ENCODE measurements at regions not wholly inside any gene's neighbourhood (a gene's known extent, or its start where the extent isn't known, plus 50 kb on each side); places are given as distances from the start of the nearest gene placed in this dataset.

DNA sequence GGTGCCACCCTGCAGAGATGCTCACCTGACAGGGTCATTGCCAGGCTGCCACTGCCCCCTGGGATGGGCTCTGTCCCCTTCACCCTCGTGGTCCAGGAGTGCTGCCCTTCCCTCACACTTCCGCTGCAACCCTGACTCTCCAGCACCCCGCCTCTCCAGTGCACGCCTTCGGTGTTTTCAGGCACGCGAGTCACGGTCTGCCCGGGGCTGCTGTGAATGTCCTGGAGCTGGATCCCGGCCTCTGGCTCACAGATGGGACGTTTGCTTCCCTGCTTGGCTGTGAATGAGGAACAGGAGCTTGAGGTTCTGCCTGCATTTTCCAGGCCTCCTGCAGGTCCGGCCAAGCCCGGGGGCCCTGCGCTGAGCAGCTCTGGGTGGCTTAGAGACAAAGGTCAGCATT is 343.4 kb downstream of the SMOC2 start:
- no peaks in the 10 kb centered on the region for H3K4me1 ChIP-seq (ENCODE audit: control insufficient read depth in 1 of 2, insufficient read depth in 1 of 2, low read depth in 1 of 2, low read length in 1 of 2)
- H3K27ac ChIP-seq: no peak overlapping the region
- TF ChIP-seq, protein P1, sequence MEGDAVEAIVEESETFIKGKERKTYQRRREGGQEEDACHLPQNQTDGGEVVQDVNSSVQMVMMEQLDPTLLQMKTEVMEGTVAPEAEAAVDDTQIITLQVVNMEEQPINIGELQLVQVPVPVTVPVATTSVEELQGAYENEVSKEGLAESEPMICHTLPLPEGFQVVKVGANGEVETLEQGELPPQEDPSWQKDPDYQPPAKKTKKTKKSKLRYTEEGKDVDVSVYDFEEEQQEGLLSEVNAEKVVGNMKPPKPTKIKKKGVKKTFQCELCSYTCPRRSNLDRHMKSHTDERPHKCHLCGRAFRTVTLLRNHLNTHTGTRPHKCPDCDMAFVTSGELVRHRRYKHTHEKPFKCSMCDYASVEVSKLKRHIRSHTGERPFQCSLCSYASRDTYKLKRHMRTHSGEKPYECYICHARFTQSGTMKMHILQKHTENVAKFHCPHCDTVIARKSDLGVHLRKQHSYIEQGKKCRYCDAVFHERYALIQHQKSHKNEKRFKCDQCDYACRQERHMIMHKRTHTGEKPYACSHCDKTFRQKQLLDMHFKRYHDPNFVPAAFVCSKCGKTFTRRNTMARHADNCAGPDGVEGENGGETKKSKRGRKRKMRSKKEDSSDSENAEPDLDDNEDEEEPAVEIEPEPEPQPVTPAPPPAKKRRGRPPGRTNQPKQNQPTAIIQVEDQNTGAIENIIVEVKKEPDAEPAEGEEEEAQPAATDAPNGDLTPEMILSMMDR (IDR thresholded peaks at IDR 0.05): no peak
- no peaks in the 10 kb centered on the region for H3K9me3 ChIP-seq
- no peaks in the 10 kb centered on the region for H3K36me3 ChIP-seq
- H3K4me3 ChIP-seq (ENCODE audit: low read depth in 1 of 2, low read length in 1 of 2): no peak overlapping the region
- no peaks in the 10 kb centered on the region for H3K27me3 ChIP-seq

DNA sequence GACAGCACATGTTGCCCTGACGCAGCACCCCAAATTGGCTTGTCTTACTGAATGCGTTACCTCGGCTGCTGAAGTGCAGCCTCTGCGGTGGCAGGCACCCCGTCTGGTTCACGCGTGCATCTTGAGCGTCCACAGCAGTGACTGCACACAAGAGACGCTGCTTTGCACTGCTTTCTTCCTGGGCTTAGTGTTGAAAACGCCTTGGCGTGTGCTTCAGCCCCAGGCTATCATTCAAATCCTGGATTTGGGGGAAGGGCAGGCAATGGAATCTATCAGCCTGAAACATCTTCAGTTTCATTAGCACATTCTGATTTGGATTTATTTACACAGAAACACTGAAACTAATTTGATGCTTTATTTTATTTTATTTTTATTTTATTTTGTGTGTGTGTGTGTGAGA is 342.7 kb downstream of the SMOC2 start:
- no peak overlapping the region for H3K27ac ChIP-seq
- H3K4me3 ChIP-seq (ENCODE audit: low read depth in 1 of 2, low read length in 1 of 2): no peak overlapping the region
- H3K36me3 ChIP-seq: no peaks in the 10 kb centered on the region
- no peaks in the 10 kb centered on the region for H3K9me3 ChIP-seq
- H3K4me1 ChIP-seq (ENCODE audit: control insufficient read depth in 1 of 2, insufficient read depth in 1 of 2, low read depth in 1 of 2, low read length in 1 of 2): no peaks in the 10 kb centered on the region
- H3K27me3 ChIP-seq: no peaks in the 10 kb centered on the region
- TF ChIP-seq, protein P1 (IDR thresholded peaks at IDR 0.05): no peak

DNA sequence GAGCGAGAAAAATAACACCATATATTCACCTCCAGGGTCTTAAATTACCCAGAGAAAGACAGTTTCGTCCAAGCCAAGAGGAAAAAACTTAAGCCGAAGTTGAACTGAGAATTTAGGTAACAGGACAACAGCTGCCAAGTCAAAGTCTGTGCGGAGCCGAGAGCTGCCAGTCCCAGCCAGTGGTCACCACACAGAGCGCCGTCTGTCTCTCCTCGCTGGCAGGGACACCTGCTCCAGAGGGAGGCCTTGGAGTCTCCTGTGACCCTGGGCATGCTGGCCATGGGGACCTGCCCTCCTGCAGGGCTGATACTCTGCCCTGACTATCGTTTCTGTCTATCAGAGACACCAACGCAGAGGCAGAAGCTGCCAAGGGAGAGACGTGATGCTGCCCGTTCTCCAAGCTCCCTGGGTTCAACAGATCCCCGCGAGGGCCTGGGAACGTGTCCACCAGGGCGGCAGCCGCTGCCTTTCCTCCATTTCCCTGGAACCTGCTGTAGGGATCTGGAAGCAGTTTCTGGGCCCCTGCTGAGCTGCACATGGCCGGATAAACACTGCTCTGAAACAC is 341.3 kb downstream of the SMOC2 start:
- H3K4me1 ChIP-seq (ENCODE audit: control insufficient read depth in 1 of 2, insufficient read depth in 1 of 2, low read depth in 1 of 2, low read length in 1 of 2): no peaks in the 10 kb centered on the region
- no peaks in the 10 kb centered on the region for H3K36me3 ChIP-seq
- no peak overlapping the region for H3K4me3 ChIP-seq (ENCODE audit: low read depth in 1 of 2, low read length in 1 of 2)
- H3K9me3 ChIP-seq: no peaks in the 10 kb centered on the region
- TF ChIP-seq, protein P1 (IDR thresholded peaks at IDR 0.05): no peak
- H3K27me3 ChIP-seq: no peaks in the 10 kb centered on the region
- H3K27ac ChIP-seq: no peak overlapping the region

DNA sequence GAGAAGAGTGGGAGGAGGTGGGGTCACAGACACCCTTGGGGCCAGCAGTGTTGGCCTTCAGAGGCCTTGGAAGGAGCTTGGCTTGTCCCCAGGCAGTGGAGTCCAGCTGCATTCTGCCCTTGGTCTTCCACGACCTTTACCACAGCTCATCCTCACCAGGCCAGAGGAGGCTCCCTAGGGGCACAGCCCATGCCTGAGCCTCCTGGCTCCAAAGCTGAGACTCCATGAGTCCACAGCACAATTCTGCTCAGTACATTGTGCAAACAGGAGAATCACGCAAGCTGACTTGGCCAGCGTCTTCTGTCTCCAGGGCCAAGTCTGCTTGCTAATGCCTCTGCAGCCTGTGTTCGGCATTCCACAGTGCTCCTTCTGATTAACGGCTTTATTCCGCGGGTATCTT is 337.2 kb downstream of the SMOC2 start:
- Histone ChIP-seq H3K4me1 (ENCODE audit: control insufficient read depth in 1 of 2, insufficient read depth in 1 of 2, low read depth in 1 of 2, low read length in 1 of 2) (no peaks in the 10 kb centered on the region), H3K27ac (no peak overlapping the region), H3K4me3 (ENCODE audit: low read depth in 1 of 2, low read length in 1 of 2) (no peak overlapping the region), H3K36me3 (no peaks in the 10 kb centered on the region), H3K9me3 (no peaks in the 10 kb centered on the region), H3K27me3 (no peaks in the 10 kb centered on the region)
- TF ChIP-seq, protein P1 (IDR thresholded peaks at IDR 0.05): no peak

DNA sequence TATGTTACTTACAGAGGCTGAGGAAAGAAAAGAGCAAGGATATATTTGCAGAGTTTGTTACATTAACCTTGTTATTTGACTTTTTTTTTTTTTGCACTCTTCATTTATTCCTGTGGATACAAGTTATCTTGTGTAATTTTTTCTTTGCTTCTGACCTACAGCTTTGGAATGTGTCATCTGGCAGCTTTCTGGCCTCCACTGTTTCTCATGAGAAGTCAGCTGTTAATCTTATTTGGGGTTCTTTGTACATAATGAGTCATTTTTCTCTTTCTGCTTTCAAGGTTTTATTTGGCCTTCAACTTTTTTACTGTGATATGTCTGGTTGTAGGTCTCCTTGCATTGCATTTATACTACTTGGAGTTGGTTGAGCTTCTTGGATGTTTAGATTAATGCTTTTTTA is 333.4 kb downstream of the SMOC2 start:
- H3K4me1 ChIP-seq (ENCODE audit: control insufficient read depth in 1 of 2, insufficient read depth in 1 of 2, low read depth in 1 of 2, low read length in 1 of 2): no peaks in the 10 kb centered on the region
- H3K9me3 ChIP-seq: no peaks in the 10 kb centered on the region
- no peak overlapping the region for H3K4me3 ChIP-seq (ENCODE audit: low read depth in 1 of 2, low read length in 1 of 2)
- H3K36me3 ChIP-seq: no peaks in the 10 kb centered on the region
- TF ChIP-seq, protein P1 (IDR thresholded peaks at IDR 0.05): no peak
- no peaks in the 10 kb centered on the region for H3K27me3 ChIP-seq
- no peak overlapping the region for H3K27ac ChIP-seq

DNA sequence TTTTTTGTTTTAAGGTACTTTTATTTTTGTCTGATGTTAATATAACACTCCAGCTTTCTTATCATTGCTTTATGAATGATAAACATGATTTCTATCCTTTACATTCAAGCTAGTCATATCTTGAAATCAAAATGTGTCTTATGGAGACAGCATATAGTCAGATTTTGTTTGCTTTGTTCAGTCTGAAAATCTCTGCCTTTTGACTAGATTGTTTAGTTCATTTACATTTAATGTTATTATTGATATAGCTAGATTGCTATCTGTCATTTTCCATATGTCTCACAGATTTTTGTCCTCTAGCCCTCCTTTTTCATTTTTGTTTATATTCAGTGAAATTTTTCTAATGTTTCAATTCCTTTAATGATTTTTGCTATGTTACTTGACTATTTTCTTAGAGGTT is 332.8 kb downstream of the SMOC2 start:
- H3K4me3 ChIP-seq (ENCODE audit: low read depth in 1 of 2, low read length in 1 of 2): no peak overlapping the region
- no peaks in the 10 kb centered on the region for H3K36me3 ChIP-seq
- no peaks in the 10 kb centered on the region for H3K9me3 ChIP-seq
- no peak overlapping the region for H3K27ac ChIP-seq
- TF ChIP-seq, protein P1 (IDR thresholded peaks at IDR 0.05): no peak
- H3K4me1 ChIP-seq (ENCODE audit: control insufficient read depth in 1 of 2, insufficient read depth in 1 of 2, low read depth in 1 of 2, low read length in 1 of 2): no peaks in the 10 kb centered on the region
- no peaks in the 10 kb centered on the region for H3K27me3 ChIP-seq

Data from neutrophil (primary cell).